ENCODE measurements at regions not wholly inside any gene's neighbourhood (a gene's known extent, or its start where the extent isn't known, plus 50 kb on each side); places are given as distances from the start of the nearest gene placed in this dataset.

DNA sequence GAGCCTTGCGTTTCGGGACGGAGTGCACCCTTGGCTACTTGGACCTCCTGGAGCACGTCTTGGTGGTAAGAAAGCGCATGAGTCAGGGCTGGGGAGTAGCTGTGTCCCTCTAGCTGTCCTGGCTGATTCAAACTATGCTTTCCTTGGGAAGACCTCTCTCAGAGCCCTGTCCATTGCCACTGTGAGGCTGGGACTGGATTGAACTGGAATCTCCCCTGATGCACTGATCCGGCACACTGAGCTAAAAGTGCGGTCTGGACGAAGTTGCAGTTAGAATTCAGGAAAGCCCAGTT lies 232.6 kb upstream of the TPM1 start:
- DNase-seq (ENCODE audit: low read depth), result no peak
- H3K4me3 ChIP-seq (ENCODE audit: low read length), result no peak overlapping the region
- TF ChIP-seq, protein P1, sequence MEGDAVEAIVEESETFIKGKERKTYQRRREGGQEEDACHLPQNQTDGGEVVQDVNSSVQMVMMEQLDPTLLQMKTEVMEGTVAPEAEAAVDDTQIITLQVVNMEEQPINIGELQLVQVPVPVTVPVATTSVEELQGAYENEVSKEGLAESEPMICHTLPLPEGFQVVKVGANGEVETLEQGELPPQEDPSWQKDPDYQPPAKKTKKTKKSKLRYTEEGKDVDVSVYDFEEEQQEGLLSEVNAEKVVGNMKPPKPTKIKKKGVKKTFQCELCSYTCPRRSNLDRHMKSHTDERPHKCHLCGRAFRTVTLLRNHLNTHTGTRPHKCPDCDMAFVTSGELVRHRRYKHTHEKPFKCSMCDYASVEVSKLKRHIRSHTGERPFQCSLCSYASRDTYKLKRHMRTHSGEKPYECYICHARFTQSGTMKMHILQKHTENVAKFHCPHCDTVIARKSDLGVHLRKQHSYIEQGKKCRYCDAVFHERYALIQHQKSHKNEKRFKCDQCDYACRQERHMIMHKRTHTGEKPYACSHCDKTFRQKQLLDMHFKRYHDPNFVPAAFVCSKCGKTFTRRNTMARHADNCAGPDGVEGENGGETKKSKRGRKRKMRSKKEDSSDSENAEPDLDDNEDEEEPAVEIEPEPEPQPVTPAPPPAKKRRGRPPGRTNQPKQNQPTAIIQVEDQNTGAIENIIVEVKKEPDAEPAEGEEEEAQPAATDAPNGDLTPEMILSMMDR (conservative IDR thresholded peaks at IDR 0.05; ENCODE audit: low read length), result no peak

DNA sequence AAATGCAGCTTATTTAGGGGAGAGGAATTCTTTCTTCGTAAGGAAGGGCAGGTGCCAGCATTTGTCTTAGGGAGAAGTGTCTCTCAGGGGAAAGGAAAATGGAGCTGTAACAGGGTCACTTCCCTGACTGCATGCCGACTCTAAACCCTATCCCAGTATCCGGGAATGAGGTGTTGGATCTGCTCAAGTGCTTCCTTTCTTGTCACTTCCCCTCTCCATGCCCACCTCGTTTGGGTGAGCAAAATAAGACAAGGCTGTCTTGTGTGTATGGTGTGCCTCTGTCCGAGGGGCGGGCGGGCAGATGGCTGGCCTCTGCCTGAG lies 230.1 kb upstream of the TPM1 start:
- TF ChIP-seq, protein P1 (conservative IDR thresholded peaks at IDR 0.05; ENCODE audit: low read length), result no peak
- no peak for DNase-seq (ENCODE audit: low read depth)
- no peak overlapping the region for H3K4me3 ChIP-seq (ENCODE audit: low read length)

DNA sequence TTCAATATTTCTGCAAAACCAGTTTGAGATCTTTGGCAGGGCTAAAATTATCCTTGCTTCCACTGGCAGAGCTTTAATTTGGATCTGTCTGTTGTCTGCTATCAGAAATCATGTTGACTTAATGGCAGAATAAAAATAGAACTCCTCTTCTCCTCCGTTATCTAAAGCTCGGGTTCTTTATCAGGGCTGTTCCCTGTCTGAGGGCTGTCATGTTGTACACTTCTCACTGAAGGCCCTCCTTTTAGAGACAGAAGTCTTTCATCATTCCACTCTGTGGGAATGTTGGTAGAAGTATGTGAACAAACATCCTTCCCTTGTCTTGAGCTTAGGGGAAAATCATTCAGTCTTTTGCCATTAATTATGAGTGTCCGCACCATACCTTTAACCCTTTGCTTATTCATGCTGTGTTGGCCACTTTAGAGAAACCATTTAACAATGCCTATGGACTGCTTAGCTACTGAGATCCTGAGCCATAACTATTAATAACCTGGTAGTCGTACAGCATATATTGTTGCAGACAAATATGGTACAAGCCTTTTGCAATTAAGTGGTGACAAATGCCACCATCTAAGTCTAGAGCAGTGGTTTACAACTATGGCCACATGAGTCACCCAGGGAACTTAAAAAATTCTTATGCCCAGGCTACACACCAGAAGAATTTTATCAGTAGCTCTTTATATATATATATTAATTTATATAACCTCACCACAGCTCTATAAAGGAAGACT lies 226.0 kb upstream of the TPM1 start:
- TF ChIP-seq, protein P1 (conservative IDR thresholded peaks at IDR 0.05; ENCODE audit: low read length), result no peak
- no peak for DNase-seq (ENCODE audit: low read depth)
- H3K4me3 ChIP-seq (ENCODE audit: low read length), result no peak overlapping the region

DNA sequence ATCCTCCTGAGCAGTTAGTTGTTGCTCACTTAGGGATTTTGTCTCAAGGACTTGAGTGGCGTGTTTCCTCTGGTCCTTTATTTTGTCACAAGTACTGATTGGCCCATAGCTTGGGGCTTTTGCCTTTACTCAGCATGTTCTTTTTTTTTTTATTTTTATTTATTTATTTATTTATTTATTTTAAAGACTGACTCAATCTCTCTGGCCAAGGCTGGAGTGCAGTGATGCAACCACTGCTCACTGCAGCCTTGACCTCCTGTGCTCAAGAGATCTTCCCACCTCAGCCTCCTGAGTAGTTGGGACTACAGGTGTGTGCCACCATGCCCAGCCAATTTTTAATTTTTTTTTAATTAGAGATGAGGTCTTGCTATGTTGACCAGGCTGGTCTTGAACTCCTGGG lies 223.9 kb upstream of the TPM1 start:
- TF ChIP-seq, protein P1 (conservative IDR thresholded peaks at IDR 0.05; ENCODE audit: low read length), result no peak
- no peak overlapping the region for H3K4me3 ChIP-seq (ENCODE audit: low read length)
- DNase-seq (ENCODE audit: low read depth), result peak; percentile 13

DNA sequence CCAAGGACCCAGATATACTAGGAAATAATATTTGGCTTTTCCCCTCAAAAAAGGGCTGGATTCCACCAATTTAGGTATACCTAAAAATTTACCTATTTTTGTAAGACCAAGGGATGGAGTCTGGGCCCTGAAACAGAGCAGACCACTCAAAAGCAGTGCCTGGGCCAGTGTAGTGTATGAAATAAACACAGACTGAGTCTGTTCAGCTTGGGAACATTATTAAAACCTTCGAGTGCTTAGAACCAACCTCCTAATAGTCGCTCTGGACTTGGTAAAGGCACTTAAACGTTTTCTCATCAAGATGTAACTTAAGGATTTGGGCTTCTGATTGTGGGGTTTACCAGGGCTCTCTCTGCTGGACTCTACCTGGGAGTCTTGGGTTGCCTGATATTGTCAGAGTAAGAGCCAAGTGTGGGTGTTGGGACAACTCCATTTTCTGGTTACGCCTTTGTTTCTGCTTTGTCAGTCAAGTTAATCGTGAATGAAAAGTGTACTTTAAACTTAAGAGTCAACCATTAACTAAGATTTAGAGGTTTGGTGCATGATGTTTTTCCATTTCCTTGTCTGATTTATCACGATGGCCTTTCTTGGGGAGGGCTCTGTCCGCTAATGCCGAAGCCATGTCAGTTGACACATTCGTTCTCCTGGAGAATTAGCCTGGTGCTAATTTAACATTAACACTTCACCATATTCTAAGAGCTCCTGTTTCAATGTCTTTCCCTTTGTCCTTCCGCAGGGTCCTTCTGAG lies 221.0 kb upstream of the TPM1 start:
- DNase-seq (ENCODE audit: low read depth), result no peak
- TF ChIP-seq, protein P1 (conservative IDR thresholded peaks at IDR 0.05; ENCODE audit: low read length), result no peak
- H3K4me3 ChIP-seq (ENCODE audit: low read length), result no peak overlapping the region

DNA sequence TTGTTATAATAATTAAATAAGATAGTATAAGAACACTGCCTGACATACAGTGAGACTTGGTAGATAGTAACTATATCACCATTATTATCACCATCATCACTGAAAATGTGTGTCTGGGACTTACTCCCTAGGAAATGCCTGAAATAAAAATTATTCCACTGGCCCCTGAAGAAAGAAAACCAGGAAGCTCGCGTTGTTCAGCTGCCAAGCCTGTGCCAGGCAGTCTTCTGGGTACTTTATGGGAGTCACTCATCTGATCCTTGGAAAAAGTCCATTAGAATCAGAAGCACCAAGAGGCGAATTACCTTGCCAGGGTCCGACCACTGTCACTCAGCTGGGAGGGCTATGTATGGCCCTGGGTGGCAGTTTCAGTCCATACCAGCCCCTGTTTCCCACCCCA lies 220.3 kb upstream of the TPM1 start:
- H3K4me3 ChIP-seq (ENCODE audit: low read length), result no peak overlapping the region
- no peak for DNase-seq (ENCODE audit: low read depth)
- TF ChIP-seq, protein P1 (conservative IDR thresholded peaks at IDR 0.05; ENCODE audit: low read length), result no peak

DNA sequence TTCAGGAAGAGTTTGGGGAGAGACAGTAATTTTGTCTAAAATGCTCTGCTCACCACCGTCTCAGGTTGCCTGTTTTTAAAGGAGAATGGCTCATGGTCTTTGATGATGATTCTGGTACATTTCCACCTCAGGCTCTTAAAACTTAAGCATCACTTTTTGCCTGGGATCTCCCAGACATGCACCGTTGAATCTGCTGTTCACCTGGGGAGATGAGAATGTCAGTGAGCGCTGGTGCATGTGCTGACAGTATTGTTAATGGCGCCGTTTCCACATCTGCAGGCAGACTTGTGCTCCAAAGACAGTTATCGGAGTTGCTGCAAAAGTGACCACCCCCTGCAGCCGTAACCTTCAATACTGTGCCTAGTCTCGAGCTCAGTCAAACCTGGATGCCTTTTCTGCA lies 219.0 kb upstream of the TPM1 start:
- TF ChIP-seq, protein P1 (conservative IDR thresholded peaks at IDR 0.05; ENCODE audit: low read length), result no peak
- DNase-seq (ENCODE audit: low read depth), result no peak
- no peak overlapping the region for H3K4me3 ChIP-seq (ENCODE audit: low read length)
